GM13976 (cell line): ENCODE measurements at regions not wholly inside any gene's neighbourhood (a gene's known extent, or its start where the extent isn't known, plus 50 kb on each side); places are given as distances from the start of the nearest gene placed in this dataset.

Source experiments
- DNase-seq: peaks from one replicate; pipeline ENCODE4 v3.0.0; 2012; ENCODE audit warnings: low spot score
- CTCF ChIP-seq: IDR thresholded peaks from 2 replicates; pipeline ENCODE4 v1.5.1; 2012; ENCODE audit warnings: borderline replicate concordance, mild to moderate bottlenecking; ENCODE audit not compliant: insufficient read depth; ENCODE audit errors: extremely low read depth, missing control alignments, control extremely low read depth
- in situ Hi-C: fragments of 300-500 bp; cut with MboI; formaldehyde crosslinking; loops from one replicate; pipeline ENCODE4 v1.12.0; 2022; ENCODE audit warnings: low sequenced_read_pairs, mixed read lengths, inconsistent platforms; ENCODE audit not compliant: unreplicated experiment

GRCh38 chr2:116452651-116453050, 1361.8 kb upstream of the DDX18 start:
- no peak for TF ChIP-seq CTCF
- in situ Hi-C loops, result no loop called here
- no peak for DNase-seq

GRCh38 chr2:116456429-116456828, 1358.1 kb upstream of the DDX18 start:
- TF ChIP-seq CTCF, result no peak
- DNase-seq, result no peak
- in situ Hi-C loops, result no loop called here

- no peak for TF ChIP-seq CTCF
- in situ Hi-C loops, result no loop called here
- no peak for DNase-seq
These were observed 1347.2 kb upstream of the DDX18 start for GRCh38 chr2:116467243-116467642.

GRCh38 chr2:116477229-116477628, 1337.3 kb upstream of the DDX18 start:
- in situ Hi-C loops, result no loop called here
- TF ChIP-seq CTCF, result no peak
- DNase-seq, result no peak

GRCh38 chr2:116487336-116487735, 1327.2 kb upstream of the DDX18 start:
- in situ Hi-C loops, result no loop called here
- DNase-seq, result no peak
- TF ChIP-seq CTCF, result no peak

- in situ Hi-C loops, result no loop called here
- no peak for DNase-seq
- no peak for TF ChIP-seq CTCF
These were observed 1325.2 kb upstream of the DDX18 start for GRCh38 chr2:116489292-116489691.

GRCh38 chr2:116489944-116490343, 1324.5 kb upstream of the DDX18 start:
- in situ Hi-C loops, result no loop called here
- TF ChIP-seq CTCF, result no peak
- DNase-seq, result no peak
